CD4-positive, alpha-beta T cell treated with Interleukin-15 for 1 hour (primary cell): ENCODE measurements at regions not wholly inside any gene's neighbourhood (a gene's known extent, or its start where the extent isn't known, plus 50 kb on each side); places are given as distances from the start of the nearest gene placed in this dataset.

ENCODE experiments used
- DNase-seq: peaks from one replicate; pipeline ENCODE4 v3.0.0-alpha.2; 2020

GRCh38 chr2:239499726-239500573 is 99.1 kb upstream of the HDAC4 start:
- DNase-seq: no peak

DNA sequence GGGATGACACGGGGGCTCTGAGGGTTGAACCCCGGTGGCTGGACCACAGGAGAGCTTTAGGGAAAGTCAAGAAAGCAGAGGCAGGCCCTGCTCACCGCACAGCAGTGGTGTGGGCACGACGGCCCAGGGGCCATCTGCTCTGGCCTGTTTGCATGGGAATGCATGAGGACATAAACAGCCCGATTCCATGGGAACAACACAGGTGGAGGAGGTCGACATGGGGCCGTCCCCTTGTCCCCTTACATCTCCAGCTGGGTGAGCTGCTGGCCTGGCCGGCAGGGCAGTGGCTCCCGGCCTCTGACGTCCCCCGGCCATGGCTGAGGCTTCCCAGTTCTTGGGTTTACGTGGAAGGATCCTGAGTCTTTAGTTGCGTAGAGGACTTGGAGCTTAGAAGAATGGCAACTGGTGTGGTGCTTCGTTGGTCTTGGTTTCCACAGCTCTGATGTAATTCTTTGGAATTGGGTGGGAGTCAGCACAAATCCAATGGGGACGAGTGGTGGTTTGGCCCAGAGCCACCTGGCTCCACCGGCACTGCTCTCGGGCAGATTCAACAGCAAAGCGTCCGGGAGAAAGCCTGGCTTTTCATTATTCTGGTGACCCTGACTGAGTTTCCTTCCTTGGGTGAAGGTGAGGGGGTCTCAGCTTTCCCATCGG is 98.3 kb upstream of the HDAC4 start:
- no peak for DNase-seq

DNA sequence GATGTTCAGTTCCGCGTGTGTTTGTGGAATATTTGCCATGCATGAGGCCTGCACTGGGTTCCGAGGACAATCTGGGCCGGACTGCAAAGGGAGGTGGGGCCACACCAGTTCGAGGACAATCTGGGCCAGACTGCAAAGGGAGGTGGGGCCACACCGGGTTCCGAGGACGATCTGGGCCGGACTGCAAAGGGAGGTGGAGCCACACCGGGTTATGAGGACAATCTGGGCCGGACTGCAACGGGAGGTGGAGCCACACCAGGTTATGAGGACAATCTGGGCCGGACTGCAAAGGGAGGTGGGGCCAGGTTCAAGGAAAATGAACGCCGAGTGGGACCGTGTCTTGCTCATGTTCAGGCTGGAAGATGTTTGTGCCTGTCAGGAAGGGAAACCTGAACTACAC is 97.8 kb upstream of the HDAC4 start:
- DNase-seq: no peak

DNA sequence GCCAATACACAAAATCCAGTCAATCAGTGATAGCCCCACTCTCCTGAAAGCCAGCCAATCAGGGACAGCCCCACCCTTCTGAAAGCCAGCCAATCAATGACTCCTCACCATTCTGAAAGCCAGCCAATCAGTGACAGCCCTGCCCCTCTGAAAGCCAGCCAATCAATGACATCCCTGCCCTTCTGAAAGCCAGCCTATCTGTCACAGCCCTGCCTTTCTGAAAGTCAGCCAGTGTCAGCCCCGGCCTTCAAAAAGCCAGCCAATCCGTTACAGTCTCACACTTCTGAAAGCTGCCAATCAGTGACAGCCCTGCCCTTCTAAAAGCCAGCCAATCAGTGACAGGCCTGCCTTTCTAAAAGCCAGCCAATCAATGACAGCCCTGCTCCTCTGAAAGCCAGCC is 95.9 kb upstream of the HDAC4 start:
- no peak for DNase-seq

- DNase-seq: no peak
Observed at GRCh38 chr2:239495791-239496233, 95.0 kb upstream of the HDAC4 start.

- DNase-seq: no peak
Observed at GRCh38 chr2:239495175-239495574, 94.4 kb upstream of the HDAC4 start.

DNA sequence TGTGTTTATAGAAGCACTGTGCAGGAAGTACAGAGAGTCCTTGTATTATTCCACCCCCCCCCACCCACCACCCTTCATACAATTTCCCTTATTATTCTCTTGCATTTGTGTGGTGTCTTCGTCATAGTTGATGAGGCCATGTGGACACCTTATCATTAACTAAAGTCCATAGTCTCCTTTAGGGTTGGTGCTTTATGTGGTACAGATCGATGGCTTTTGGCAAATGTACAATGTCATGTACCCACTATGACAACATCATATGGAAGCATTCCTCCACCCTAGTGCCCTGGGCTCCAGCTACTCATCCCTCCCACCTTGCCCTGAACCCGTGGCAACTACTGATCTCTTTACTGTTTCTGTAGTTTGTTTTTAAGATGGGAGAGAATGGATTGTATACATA is 93.8 kb upstream of the HDAC4 start:
- no peak for DNase-seq

DNA sequence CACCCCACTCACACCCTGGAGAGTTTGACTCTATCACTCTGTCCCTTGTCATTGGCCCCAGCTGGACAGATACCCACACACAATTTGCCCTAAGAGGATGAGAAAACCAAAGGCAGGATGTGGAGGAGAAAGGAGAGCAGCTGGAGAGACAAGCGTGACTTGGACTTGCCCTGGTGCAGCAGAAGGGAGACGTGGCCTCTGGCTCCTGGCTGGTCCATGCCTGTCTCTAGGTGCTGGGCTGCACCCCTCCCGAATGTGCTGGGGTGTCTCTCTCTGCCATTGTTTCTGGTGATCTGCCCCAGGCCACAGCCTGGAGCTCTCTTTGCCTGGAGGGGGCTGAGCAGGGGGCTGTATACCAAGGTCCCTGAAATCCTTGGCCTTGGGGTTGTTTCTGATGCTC is 88.7 kb upstream of the HDAC4 start:
- no peak for DNase-seq

GRCh38 chr2:239488125-239488524 is 87.3 kb upstream of the HDAC4 start:
- DNase-seq: no peak

DNA sequence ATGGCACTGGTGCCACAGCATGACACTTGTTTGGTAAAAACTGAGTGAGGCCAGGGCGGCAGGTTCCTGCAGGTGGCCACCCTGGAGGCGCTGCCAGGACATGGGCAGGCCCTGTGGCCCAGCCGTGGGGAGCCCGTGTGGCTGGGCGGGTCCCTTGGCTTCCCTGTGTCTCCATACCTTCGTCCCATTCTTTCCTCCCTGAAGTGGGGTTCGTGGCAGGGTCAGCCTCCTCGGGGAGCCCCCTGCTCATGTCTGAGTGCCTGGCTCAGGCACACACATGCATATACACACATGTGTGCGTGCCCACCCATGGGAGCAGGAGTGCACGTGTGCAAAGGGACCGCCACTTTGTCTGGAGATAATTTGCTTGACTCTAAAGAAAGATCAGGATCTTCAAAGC is 86.5 kb upstream of the HDAC4 start:
- no peak for DNase-seq

DNA sequence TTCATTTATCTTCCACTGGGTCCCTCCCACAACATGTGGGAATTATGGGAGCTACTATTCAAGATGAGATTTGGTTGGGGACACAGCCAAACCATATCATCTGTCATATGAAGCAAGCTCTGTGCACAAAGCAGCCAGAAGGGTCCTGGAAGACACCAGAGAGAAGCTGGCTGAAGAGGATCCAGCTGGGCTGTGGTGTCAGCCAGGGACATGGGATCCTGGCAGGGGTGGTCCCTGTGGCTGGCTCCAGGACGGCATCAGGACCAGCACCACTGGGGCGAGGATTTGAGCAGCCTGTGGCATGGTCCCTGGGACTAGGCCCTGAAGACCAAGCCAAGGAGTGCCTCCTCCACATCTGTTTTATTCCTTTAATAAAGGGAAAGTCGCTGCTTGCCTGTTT is 84.8 kb upstream of the HDAC4 start:
- DNase-seq: no peak

DNA sequence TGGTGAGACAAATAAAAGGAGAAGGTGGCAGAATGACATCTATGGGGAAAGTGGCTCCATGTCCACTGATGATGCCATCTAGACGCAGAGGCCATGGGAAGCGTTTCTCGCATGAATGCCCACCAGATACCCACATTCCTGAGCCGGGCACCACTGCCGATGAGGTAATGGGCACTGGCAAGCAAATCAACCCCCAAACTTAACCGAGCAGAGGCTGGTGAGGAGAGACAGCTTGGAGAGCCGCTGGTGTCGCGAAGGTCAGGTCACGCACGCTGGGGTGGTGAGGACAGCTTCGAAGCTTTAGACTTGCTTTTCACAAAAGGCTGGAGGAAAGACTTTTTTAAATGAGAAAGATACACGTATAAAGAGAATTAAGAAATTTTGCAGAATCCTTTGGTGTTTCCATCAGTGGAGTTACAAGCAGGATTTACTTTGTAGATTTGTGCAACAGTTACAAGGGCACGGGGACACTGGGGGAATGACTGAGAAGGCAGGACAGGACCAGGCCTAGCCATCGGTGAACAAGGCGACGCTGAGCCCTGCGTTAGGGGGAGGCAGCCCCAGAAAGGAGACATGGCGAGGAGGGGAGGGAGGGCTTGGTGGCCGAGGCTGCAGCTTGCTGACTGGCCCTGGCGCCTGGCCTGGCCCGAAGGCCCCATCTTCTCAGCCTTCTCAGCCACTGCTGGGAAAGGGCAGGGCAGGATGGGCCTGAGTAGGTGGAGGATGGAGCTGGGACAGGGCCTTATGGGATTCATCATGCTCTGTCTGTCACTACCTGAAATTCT is 83.9 kb upstream of the HDAC4 start:
- no peak for DNase-seq

DNA sequence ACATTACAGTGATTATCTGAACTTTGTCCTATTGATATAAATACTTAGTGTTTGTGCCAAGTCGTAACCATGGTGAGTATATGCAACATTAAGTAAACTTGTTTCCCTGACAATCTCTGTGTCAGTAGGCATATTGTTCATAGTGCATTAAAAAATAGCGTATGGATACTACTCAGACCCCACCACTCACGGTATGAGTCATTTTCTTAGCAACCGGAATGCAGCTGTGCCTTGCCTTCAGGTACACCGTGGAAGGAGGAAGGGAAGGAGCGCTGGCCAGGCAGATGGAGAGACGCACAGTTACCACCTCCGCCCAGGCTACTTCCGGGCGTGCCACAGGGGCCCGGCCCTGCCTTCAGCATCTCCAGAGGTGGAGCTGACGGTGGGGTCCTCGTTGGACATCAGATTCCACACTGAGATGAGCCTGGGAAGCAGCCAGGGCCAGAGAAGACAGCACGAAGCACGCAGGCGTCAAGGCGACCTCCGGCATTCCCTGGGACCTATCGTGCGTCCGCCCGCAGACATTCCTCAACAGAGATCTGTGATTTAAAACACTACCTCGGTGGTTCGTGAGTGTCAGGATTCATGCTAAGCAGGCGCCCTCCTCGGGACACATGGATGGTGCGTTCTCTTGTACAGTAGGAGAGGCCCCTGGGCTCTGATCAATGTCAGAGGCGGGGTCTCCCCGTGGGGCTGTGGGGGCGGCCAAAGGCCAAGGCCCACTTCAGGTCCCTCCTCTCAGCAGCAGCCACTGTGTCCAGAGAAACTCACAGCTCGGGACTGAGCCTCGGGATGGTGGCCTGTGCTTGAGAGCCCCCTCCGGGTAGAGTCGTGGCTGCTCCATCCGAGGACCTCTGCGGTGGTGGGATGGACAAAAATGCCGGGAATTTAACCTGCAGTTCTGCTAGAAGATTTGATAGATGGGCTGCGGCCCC is 82.2 kb upstream of the HDAC4 start:
- DNase-seq: no peak

DNA sequence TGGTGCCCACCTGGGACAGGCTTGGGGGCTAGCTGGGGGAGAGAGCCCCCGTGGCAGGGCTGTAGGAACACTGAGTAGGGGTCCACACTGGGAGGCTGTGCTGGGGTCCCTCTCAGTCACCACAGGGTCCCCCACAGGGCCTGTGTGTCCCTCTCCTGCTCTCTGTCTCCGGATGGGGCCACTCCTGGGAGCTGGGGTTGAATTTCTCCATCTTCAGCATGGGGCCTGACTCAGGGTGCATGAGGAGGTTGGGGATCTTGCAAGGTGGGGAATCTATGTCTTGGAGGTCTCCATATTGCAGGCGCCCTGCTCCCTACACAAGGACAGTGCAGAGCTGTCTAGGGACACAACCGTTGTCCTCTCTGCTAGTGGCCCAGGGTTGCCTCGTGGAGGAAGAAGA is 78.7 kb upstream of the HDAC4 start:
- no peak for DNase-seq

DNA sequence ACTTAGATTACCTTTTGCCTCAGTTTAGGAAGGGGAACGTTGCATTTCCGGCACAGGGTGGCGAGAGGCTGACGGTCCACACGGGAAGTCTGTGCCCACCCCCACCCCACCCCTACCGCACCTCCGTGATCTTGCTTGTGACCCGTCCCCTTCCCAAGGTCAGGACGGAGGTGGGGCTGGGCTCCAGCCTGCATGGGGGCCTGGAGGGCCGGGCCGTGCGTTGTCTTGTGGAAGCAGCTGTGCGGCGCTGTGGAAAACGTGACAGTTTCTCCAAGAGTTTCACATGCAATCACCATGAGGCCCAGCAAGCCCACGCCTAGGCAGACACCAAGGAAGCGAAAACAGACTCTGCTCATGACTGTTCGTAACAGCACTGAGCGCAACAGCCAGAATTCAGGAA is 76.8 kb upstream of the HDAC4 start:
- DNase-seq: no peak

DNA sequence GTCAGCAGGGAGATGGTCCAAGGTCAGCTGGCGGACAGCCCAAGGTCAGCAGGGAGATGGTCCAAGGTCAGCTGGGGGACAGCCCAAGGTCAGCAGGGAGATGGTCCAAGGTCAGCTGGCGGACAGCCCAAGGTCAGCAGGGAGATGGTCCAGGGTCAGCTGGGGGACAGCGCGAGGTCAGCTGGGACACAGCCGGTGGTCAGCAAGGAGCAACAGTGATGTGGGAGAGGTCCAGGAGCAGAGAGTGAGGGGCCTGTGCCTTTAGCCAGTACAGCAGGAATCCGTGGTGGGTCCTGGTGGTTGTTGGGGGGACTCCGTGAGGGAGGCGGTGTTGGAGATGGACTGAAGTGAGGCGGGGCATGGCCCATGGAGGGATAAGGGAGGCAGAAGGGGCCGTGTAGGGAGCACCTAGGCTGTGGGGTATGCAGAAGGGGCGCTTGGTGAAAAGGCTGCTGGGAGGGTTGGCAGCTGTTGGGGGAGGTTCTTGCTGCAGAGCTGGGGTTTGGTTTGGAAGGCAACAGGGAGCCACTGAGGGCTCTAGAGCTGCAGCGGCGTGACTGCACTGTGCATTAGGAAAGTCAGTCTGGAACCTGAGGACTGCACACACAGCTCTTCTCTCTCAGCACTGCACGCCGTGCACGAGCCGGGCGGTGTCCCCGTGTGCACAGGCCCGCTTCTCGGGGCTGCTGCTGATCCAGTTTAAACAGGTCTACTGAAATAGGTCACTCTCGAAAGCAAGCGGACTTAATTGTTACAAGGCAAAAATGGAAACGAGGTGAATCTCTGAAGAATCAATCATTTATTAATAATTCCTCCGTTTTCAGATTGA is 76.2 kb upstream of the HDAC4 start:
- DNase-seq: no peak

DNA sequence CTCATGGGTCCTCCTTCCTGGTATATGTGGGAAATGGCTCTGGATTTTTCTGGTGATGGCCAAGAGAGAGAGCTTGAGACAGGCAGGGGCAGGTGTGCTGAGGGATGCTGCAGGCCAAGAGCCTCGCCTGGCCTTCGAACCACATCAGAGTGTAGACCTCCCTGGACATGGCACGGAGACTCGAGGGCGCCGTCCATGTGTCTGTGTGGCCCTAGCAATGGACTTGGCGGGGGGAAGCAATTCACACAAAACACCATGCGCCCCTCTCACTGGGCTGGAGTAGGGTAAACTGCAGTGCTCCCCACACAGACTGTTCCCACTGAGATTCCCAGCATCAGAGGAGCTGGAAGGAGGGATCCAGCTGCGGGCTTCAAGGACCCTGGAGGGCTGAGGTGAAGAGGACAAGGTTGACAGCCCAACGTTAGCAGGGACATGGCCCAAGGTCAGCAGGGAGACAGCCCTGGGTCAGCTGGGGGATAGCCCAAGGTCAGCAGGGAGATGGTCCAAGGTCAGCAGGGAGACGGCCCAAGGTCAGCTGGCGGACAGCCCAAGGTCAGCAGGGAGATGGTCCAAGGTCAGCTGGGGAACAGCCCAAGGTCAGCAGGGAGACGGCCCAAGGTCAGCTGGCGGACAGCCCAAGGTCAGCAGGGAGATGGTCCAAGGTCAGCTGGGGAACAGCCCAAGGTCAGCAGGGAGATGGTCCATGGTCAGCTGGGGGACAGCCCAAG is 75.4 kb upstream of the HDAC4 start:
- DNase-seq: no peak

DNA sequence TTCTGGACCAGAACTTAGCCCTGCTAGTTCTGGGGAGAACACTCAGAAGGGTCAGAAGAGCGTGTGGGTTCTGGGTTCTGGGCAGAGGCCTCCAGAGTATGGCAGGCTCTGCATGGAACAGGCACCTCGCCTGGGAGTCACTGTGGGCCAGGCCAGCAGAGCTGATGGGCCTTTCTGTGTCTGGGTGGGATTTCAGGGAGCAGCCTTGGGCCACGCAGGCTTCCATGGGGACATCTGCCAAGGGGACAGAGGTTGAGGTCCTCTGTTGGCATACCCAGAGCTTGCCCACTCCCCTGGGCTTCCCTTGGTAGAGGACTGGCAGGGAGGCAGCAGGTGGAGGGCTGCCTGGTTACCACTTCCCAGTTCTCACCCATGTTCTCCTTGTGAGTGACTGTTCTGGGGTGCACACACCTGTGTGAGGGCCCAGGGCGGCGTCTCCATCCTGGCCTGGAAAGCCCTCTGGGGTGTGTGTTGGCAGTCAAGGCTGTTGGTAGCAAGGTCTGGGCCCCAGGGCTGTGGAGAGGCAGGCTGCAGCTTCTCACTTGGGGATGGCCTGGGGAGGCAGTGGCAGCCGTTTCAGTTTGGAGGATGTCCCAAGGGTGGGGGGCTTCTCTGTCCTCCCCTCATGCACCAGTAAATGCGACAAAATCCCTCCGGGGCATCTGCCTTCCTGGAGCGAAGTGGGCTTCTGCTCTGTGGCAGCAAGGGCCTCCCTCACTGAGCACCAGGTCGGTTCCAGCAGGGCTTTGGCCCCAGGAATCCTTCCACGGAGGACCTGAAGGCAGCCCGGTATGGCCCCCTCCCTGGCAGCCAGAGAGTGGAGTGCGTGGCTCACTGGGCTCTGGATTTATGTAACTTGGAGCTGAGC is 74.6 kb upstream of the HDAC4 start:
- no peak for DNase-seq

- no peak for DNase-seq
Observed at GRCh38 chr2:239473211-239473805, 72.5 kb upstream of the HDAC4 start.
